EH (cell line): ENCODE measurements at regions not wholly inside any gene's neighbourhood (a gene's known extent, or its start where the extent isn't known, plus 50 kb on each side); places are given as distances from the start of the nearest gene placed in this dataset.

ENCODE experiments used
- DNase-seq: peaks from one replicate; pipeline ENCODE4 v3.0.0-alpha.2; 2015; ENCODE audit warnings: low read depth

GRCh38 chr13:107860284-107860683 lies 355.1 kb downstream of the LIG4 start:
- no peak for DNase-seq

GRCh38 chr13:107854880-107855279 lies 360.5 kb downstream of the LIG4 start:
- DNase-seq, result no peak

GRCh38 chr13:107852072-107852471 lies 363.3 kb downstream of the LIG4 start:
- DNase-seq, result no peak

- no peak for DNase-seq
These were observed 363.7 kb downstream of the LIG4 start for GRCh38 chr13:107851670-107852069.

- DNase-seq, result no peak
These were observed 367.9 kb downstream of the LIG4 start for GRCh38 chr13:107847406-107847805.

- no peak for DNase-seq
These were observed 368.7 kb downstream of the LIG4 start for GRCh38 chr13:107846642-107847041.

- DNase-seq, result no peak
These were observed 369.4 kb downstream of the LIG4 start for GRCh38 chr13:107845911-107846310.

GRCh38 chr13:107843681-107844080 lies 371.7 kb downstream of the LIG4 start:
- no peak for DNase-seq

- DNase-seq, result no peak
These were observed 372.1 kb downstream of the LIG4 start for GRCh38 chr13:107843281-107843680.

GRCh38 chr13:107842562-107843180 lies 372.7 kb downstream of the LIG4 start:
- DNase-seq, result no peak

- DNase-seq, result no peak
These were observed 376.7 kb downstream of the LIG4 start for GRCh38 chr13:107838588-107839161.

GRCh38 chr13:107836685-107837084 lies 378.7 kb downstream of the LIG4 start:
- DNase-seq, result no peak

- DNase-seq, result no peak
These were observed 379.9 kb downstream of the LIG4 start for GRCh38 chr13:107835339-107836018.

GRCh38 chr13:107834717-107835116 lies 380.6 kb downstream of the LIG4 start:
- DNase-seq, result no peak

GRCh38 chr13:107834281-107834680 lies 381.1 kb downstream of the LIG4 start:
- no peak for DNase-seq

GRCh38 chr13:107832500-107833100 lies 382.7 kb downstream of the LIG4 start:
- DNase-seq, result no peak

- no peak for DNase-seq
These were observed 384.5 kb downstream of the LIG4 start for GRCh38 chr13:107830804-107831203.

GRCh38 chr13:107827840-107828549 lies 387.3 kb downstream of the LIG4 start:
- DNase-seq, result no peak

- DNase-seq, result no peak
These were observed 390.7 kb downstream of the LIG4 start for GRCh38 chr13:107824635-107825034.

- DNase-seq, result no peak
These were observed 393.3 kb downstream of the LIG4 start for GRCh38 chr13:107822006-107822405.

GRCh38 chr13:107821492-107821891 lies 393.8 kb downstream of the LIG4 start:
- no peak for DNase-seq

GRCh38 chr13:107819071-107819470 lies 396.3 kb downstream of the LIG4 start:
- no peak for DNase-seq
